K562 (cell line): ENCODE measurements at regions not wholly inside any gene's neighbourhood (a gene's known extent, or its start where the extent isn't known, plus 50 kb on each side); places are given as distances from the start of the nearest gene placed in this dataset.

Experiments used
- CHD2 ChIP-seq: IDR thresholded peaks from 2 replicates; pipeline ENCODE4 v1.6.1; 2011; ENCODE audit warnings: low read depth, low read length
- SPI1 ChIP-seq: IDR thresholded peaks from 2 replicates; pipeline ENCODE4 v1.6.1; 2011; ENCODE audit warnings: low read depth, low read length, control low read depth, borderline replicate concordance
- YY1 ChIP-seq, 3 experiments: IDR thresholded peaks; 2 replicates each; pipeline ENCODE4 v1.6.1; 2011; ENCODE audit warnings: low read length in 2 of 3, mild to moderate bottlenecking in 2 of 3, moderate library complexity in 2 of 3, borderline replicate concordance in 1 of 3, control low read depth in 1 of 3, low read depth in 1 of 3; ENCODE audit not compliant: insufficient read depth in 3 of 3, insufficient replicate concordance in 2 of 3, control insufficient read depth in 1 of 3, insufficient read length in 1 of 3; ENCODE audit errors: extremely low read depth in 1 of 3

DNA sequence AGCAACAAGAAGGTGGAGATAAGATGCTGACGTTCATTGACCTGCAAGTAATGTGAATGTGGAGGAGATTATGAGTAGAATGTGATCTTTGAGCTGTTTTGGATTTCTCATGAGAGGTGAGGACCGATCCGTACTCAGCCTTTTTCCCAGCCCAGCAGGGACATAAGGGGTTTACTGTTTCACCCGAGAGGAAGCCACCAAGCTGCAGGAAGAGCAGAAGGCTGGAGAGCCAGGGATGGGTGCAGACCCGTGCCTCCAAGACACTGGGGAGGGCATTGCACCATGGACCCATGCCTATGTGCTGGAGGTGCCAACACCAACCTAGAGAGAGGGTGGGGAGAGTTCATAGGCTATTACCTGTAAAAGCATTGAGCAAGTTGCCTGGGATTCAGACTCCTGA, 206.0 kb upstream of the DIO3 start:
- TF ChIP-seq YY1 (IDR thresholded peaks at IDR 0.05; ENCODE audit: borderline replicate concordance in 1 of 3, control insufficient read depth in 1 of 3, extremely low read depth in 1 of 3, insufficient read depth in 3 of 3, insufficient read length in 1 of 3, insufficient replicate concordance in 2 of 3, low read depth in 1 of 3, low read length in 2 of 3), result no peak
- TF ChIP-seq SPI1, result no peak
- TF ChIP-seq CHD2, result no peak
